K562 (cell line): ENCODE measurements at regions not wholly inside any gene's neighbourhood (a gene's known extent, or its start where the extent isn't known, plus 50 kb on each side); places are given as distances from the start of the nearest gene placed in this dataset.

Source experiments
- ATAC-seq: fragments of 200-7000 bp; cut with Tn5 transposase; 3 replicates; pipeline ENCODE4 v1.9.1; 2020; ENCODE audit warnings: moderate library complexity
- BruUV-seq: library from RNA; stranded (reverse); fragments of 400-500 nt; replicated peaks from 2 replicates; lab custom pipeline; 2021; lab: Mats Ljungman, UMichigan
- CTCF ChIA-PET: fragments of 300-600 bp; formaldehyde crosslinking; extraction: SDS; loops from one replicate; lab custom pipeline; 2021; ENCODE audit warnings: low intra/inter-chr PET ratio; lab: Yijun Ruan, JAX
- POLR2A ChIA-PET: fragments of 300-600, 350-650 bp; sonication (Branson Sonifier 250); formaldehyde crosslinking; extraction: SDS; loops from one replicate; lab custom pipeline; 2021; ENCODE audit warnings: antibody characterized with exemption, inconsistent platforms; lab: Yijun Ruan, JAX
- DNase-seq, 4 experiments: peaks; one replicate each; pipeline versions ENCODE4 v3.0.0 to v3.0.0-alpha.2; 2011 to 2018; ENCODE audit warnings: low spot score in 3 of 4, mixed read lengths in 3 of 4; ENCODE audit errors: extremely low read depth in 1 of 4
- FAIRE-seq: peaks from 2 replicates; lab custom pipeline; 2011; peaks lifted over from hg19 to GRCh38; lab: Jason Lieb, UNC
- H2AFZ ChIP-seq: 2 replicates; pipeline ENCODE4 v1.6.0; 2011; ENCODE audit warnings: low read depth, low read length, control low read depth, inconsistent platforms
- H3K27ac ChIP-seq: fragments of 200-600 bp; 3 replicates; pipeline ENCODE4 v1.8.0; 2011; ENCODE audit warnings: low read depth, mild to moderate bottlenecking, control low read depth, inconsistent platforms, low read length, moderate library complexity, mixed read lengths; ENCODE audit errors: extremely low read depth
- H3K27me3 ChIP-seq, 2 experiments: fragments of 300-600 bp in 1 of 2; 2 replicates in 1 of 2; 3 replicates in 1 of 2; pipeline versions ENCODE4 v1.6.0 to v1.8.0; 2011; ENCODE audit warnings: inconsistent platforms in 2 of 2, low read length in 2 of 2, mild to moderate bottlenecking in 1 of 2, mixed read lengths in 1 of 2, moderate library complexity in 1 of 2; ENCODE audit not compliant: control insufficient read depth in 2 of 2, insufficient read depth in 2 of 2
- H3K36me3 ChIP-seq: fragments of 300-600 bp; 3 replicates; pipeline ENCODE4 v1.8.0; 2011; ENCODE audit warnings: mild to moderate bottlenecking, low read length, inconsistent platforms; ENCODE audit not compliant: control insufficient read depth, insufficient read depth
- H3K4me1 ChIP-seq, 2 experiments: fragments of 200-600 bp in 1 of 2; replicated peaks in 1 of 2; 2 replicates in 1 of 2; 3 replicates in 1 of 2; pipeline versions ENCODE4 v1.5.1 to v1.8.0; 2011; ENCODE audit warnings: inconsistent platforms in 2 of 2, low read length in 2 of 2, mild to moderate bottlenecking in 1 of 2, mixed read lengths in 1 of 2, moderate library complexity in 1 of 2; ENCODE audit not compliant: control insufficient read depth in 2 of 2, insufficient read depth in 2 of 2
- H3K4me2 ChIP-seq: 2 replicates; pipeline ENCODE4 v1.6.1; 2011; ENCODE audit warnings: low read length, control low read depth, inconsistent platforms, mixed read lengths; ENCODE audit not compliant: insufficient read depth
- H3K4me3 ChIP-seq: fragments of 200-600 bp; sonication (generic), shearing (Covaris generic); 2 replicates; pipeline ENCODE4 v1.5.1; 2016; ENCODE audit warnings: control low read depth, inconsistent platforms
- H3K79me2 ChIP-seq: fragments of 200-600 bp; 3 replicates; pipeline ENCODE4 v1.8.0; 2011; ENCODE audit warnings: low read length, inconsistent platforms; ENCODE audit not compliant: control insufficient read depth, insufficient read depth
- H3K9ac ChIP-seq, 2 experiments: 2 replicates each; pipeline versions ENCODE4 v1.6.0 to v1.6.1; 2011; ENCODE audit warnings: low read depth in 2 of 2, low read length in 2 of 2, control low read depth in 1 of 2, inconsistent platforms in 1 of 2, mild to moderate bottlenecking in 1 of 2, mixed read lengths in 1 of 2; ENCODE audit not compliant: insufficient read depth in 1 of 2
- H3K9me1 ChIP-seq: one replicate; pipeline ENCODE4 v1.6.0; 2011; ENCODE audit warnings: inconsistent platforms, mild to moderate bottlenecking, low read length, moderate library complexity; ENCODE audit not compliant: control insufficient read depth, insufficient read depth
- H3K9me3 ChIP-seq: replicated peaks from 2 replicates; pipeline ENCODE4 v1.5.1; 2011; ENCODE audit warnings: low read depth, low read length, inconsistent platforms; ENCODE audit not compliant: control insufficient read depth, insufficient read depth
- H4K20me1 ChIP-seq: replicated peaks from 2 replicates; pipeline ENCODE4 v1.6.1; 2011; ENCODE audit warnings: low read length, inconsistent platforms, mixed read lengths; ENCODE audit not compliant: control insufficient read depth, insufficient read depth
- ARHGAP35 ChIP-seq: fragments of 450-650 bp; IDR thresholded peaks from 2 replicates; pipeline ENCODE4 v1.6.1; 2018; ENCODE audit not compliant: partially characterized antibody
- CCAR2 ChIP-seq: fragments of 200-400 bp; formaldehyde crosslinking; IDR thresholded peaks from 2 replicates; pipeline ENCODE4 v1.6.1; 2017; ENCODE audit warnings: mild to moderate bottlenecking, low read depth, low read length
- CEBPG ChIP-seq, 3 experiments: fragments of 200-800 bp in 1 of 3; sonication (Bioruptor generic) in 1 of 3; sonication (generic) in 1 of 3; formaldehyde crosslinking in 1 of 3; IDR thresholded peaks in 2 of 3; conservative IDR thresholded peaks in 1 of 3; 2 replicates each; pipeline versions ENCODE4 v1.6.1 to v1.8.0; 2016 to 2022; ENCODE audit warnings: missing compliant biosample characterization in 2 of 3, missing genetic modification characterization in 2 of 3, mild to moderate bottlenecking in 1 of 3, missing genetic modification reagents in 1 of 3
- EP300 ChIP-seq: IDR thresholded peaks from 2 replicates; pipeline ENCODE4 v1.6.1; 2012; ENCODE audit warnings: low read length, improper control_type of control experiment
- POLR2AphosphoS2 ChIP-seq: IDR thresholded peaks from 2 replicates; pipeline ENCODE4 v1.6.1; 2012; ENCODE audit warnings: low read length, improper control_type of control experiment
- RAD21 ChIP-seq, 2 experiments: fragments of 250-450 bp in 1 of 2; fragments of 450-650 bp in 1 of 2; sonication (Bioruptor Pico) in 1 of 2; formaldehyde crosslinking in 1 of 2; IDR thresholded peaks in 1 of 2; conservative IDR thresholded peaks in 1 of 2; 2 replicates each; pipeline versions ENCODE4 v1.4.0 to v1.8.0; 2020 to 2022; ENCODE audit warnings: mild to moderate bottlenecking in 2 of 2, moderate library complexity in 1 of 2
- SIN3B ChIP-seq: fragments of 450-650 bp; IDR thresholded peaks from 2 replicates; pipeline ENCODE4 v1.6.1; 2017; ENCODE audit warnings: low read depth, mild to moderate bottlenecking, moderate library complexity
- TAL1 ChIP-seq: fragments of 450-650 bp; IDR thresholded peaks from 2 replicates; pipeline ENCODE4 v1.6.1; 2016; ENCODE audit warnings: mild to moderate bottlenecking
- ZNF445 ChIP-seq: fragments of 250-450 bp; sonication (Bioruptor Pico); IDR thresholded peaks from 2 replicates; pipeline ENCODE4 v1.4.0; 2020; ENCODE audit warnings: low read depth, mild to moderate bottlenecking, moderate library complexity
- WGBS: fragments of 100-300 bp; shearing (Covaris generic); methylation state at CpG from one replicate; pipeline ENCODE4 v1.1.6; 2016; ENCODE audit warnings: low coverage, mixed read lengths; ENCODE audit not compliant: insufficient coverage; ENCODE audit errors: missing lambda C conversion rate; 5-methylcytosine and 5-hydroxymethylcytosine counted together
- in situ Hi-C: fragments of 300-500 bp; cut with MboI; formaldehyde crosslinking; loops from 4 replicates; pipeline ENCODE4 v1.15.0; 2018; ENCODE audit warnings: inconsistent platforms, mixed read lengths
- intact Hi-C: fragments of 100-400 bp; cut with micrococcal nuclease; formaldehyde crosslinking; loops from 2 replicates; pipeline ENCODE4 v1.14.2; 2022
- TF ChIP-seq, protein P1 (sequence below), 2 experiments: fragments of 450-650 bp in 1 of 2; sonication (generic) in 1 of 2; formaldehyde crosslinking in 1 of 2; IDR thresholded peaks in 1 of 2; conservative IDR thresholded peaks in 1 of 2; 2 replicates each; pipeline versions ENCODE4 v1.6.1 to v1.8.1; 2016 to 2023; ENCODE audit warnings: mild to moderate bottlenecking in 2 of 2, moderate library complexity in 2 of 2, inconsistent platforms in 1 of 2, missing genetic modification reagents in 1 of 2

GRCh38 chr18:34970106-34970505 is 71.1 kb upstream of the MAPRE2 start:
- POLR2A ChIA-PET: interaction anchor here (1.3 to 1.6 kb wide), 2 partner anchors 8 to 9 kb away, joined by 3 read pairs; no protein-coding TSS in a partner anchor
- WGBS: 0% methylated on average over 3 of the region's 3 CpGs

GRCh38 chr18:34971313-34971712 is 69.9 kb upstream of the MAPRE2 start:
- no peak for FAIRE-seq
- Histone ChIP-seq H3K9ac (no peak overlapping the region), H2AFZ (no peak overlapping the region), H3K36me3 (no peaks in the 10 kb centered on the region), H3K27me3 (peaks cover 7 to 10% of the 10 kb centered on the region in 2 experiments; a peak in 2 of 5 replicates), H4K20me1 (no peaks in the 10 kb centered on the region), H3K9me3 (no peaks in the 10 kb centered on the region), H3K9me1 (no peaks in the 10 kb centered on the region), H3K4me1 (peaks cover 0 to 4% of the 10 kb centered on the region in 2 experiments; a peak in 1 of 5 replicates), H3K4me3 (no peak overlapping the region), H3K4me2 (no peak overlapping the region), H3K79me2 (no peaks in the 10 kb centered on the region), H3K27ac (no peak overlapping the region)
- intact Hi-C loops (no loop called here), in situ Hi-C loops (no loop called here)
- DNase-seq: no peak
- ATAC-seq: no peak
- TF ChIP-seq, protein P1, sequence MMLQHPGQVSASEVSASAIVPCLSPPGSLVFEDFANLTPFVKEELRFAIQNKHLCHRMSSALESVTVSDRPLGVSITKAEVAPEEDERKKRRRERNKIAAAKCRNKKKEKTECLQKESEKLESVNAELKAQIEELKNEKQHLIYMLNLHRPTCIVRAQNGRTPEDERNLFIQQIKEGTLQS (IDR thresholded peaks at IDR 0.05): peak; percentile 61
- TF ChIP-seq, protein P1 (CRISPR knock-in tag; conservative IDR thresholded peaks at IDR 0.05): no peak
- no peak for TF ChIP-seq CCAR2
- TF ChIP-seq CEBPG (CRISPR knock-in tag; IDR thresholded peaks at IDR 0.05): no peak
- peak in 1 of 2 experiments; percentile 76; a peak in 2 of 4 replicates for TF ChIP-seq CEBPG (tag; conservative IDR thresholded peaks at IDR 0.05 in 1 of 2, IDR thresholded peaks at IDR 0.05 in 1 of 2)
- TF ChIP-seq ZNF445: no peak
- TF ChIP-seq SIN3B: no peak
- no peak for TF ChIP-seq TAL1
- no peak for TF ChIP-seq POLR2AphosphoS2
- no peak for TF ChIP-seq ARHGAP35
- ChIA-PET CTCF (no interaction called here), POLR2A (interaction anchor here (0.9 to 1.6 kb wide), 2 partner anchors 9 to 230 kb away, joined by 3 read pairs; no protein-coding TSS in a partner anchor)
- no TSS peak for BruUV-seq
- 0% methylated on average over 1 of the region's 1 CpG for WGBS

More at GRCh38 chr18:34970106-34970505, 71.1 kb upstream of the MAPRE2 start:
- Histone ChIP-seq H2AFZ (no peak overlapping the region), H3K9me1 (no peaks in the 10 kb centered on the region), H3K4me3 (no peak overlapping the region), H3K4me1 (peaks cover 0 to 4% of the 10 kb centered on the region in 2 experiments; a peak in 1 of 5 replicates), H3K9ac (no peak overlapping the region), H3K4me2 (no peak overlapping the region)
- ATAC-seq (no peak), DNase-seq (no peak)
- TF ChIP-seq CEBPG (CRISPR knock-in tag; IDR thresholded peaks at IDR 0.05): no peak
- TF ChIP-seq CEBPG (tag; conservative IDR thresholded peaks at IDR 0.05 in 1 of 2, IDR thresholded peaks at IDR 0.05 in 1 of 2): peak in 1 of 2 experiments; percentile 61; a peak in 2 of 4 replicates
- TF ChIP-seq RAD21 (CRISPR knock-in tag; conservative IDR thresholded peaks at IDR 0.05 in 1 of 2, IDR thresholded peaks at IDR 0.05 in 1 of 2): no peak
- TF ChIP-seq EP300: no peak
- TF ChIP-seq, all 486 proteins: peak for 1
- intact Hi-C loops (no loop called here), in situ Hi-C loops (no loop called here)
- H3K27ac ChIP-seq: no peak overlapping the region
- FAIRE-seq: no peak
- no peaks in the 10 kb centered on the region for H3K79me2 ChIP-seq
- no peaks in the 10 kb centered on the region for H4K20me1 ChIP-seq
- H3K27me3 ChIP-seq: no peaks in the 10 kb centered on the region
- H3K36me3 ChIP-seq: no peaks in the 10 kb centered on the region
- H3K9me3 ChIP-seq: no peaks in the 10 kb centered on the region
- no TSS peak for BruUV-seq
- CTCF ChIA-PET: no interaction called here
